ENCODE measurements at regions not wholly inside any gene's neighbourhood (a gene's known extent, or its start where the extent isn't known, plus 50 kb on each side); places are given as distances from the start of the nearest gene placed in this dataset.
A peak's percentile ranks its signal among the peaks of the same experiment; 100 is the strongest.

DNA sequence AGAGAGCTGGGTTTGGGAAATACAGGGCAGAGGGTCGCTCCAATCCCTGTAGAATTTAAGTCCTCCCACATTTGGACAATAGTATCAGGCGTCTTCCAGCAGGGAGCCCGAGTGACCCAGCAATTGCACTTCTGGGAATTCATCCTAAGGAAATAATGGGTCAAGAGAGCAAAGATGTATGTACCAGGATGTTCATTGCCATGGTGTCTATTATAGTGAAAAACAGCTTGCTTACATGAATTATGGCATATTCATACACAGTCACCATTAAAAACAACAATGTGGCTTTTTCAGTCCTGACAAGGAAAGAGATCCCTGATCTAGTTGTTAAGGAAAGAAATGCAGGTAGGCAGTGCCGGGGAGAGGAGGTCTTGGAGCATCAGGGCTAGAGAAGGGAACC lies 167.7 kb downstream of the PJA1 start:
- Histone ChIP-seq H3K4me1 (ENCODE audit: low read depth) (peaks cover 8% of the 10 kb centered on the region), H3K4me3 (no peak overlapping the region), H3K36me3 (ENCODE audit: low read depth) (no peaks in the 10 kb centered on the region), H3K9me3 (no peaks in the 10 kb centered on the region)
- ATAC-seq (no peak), DNase-seq (no peak)
- intact Hi-C loops (cut with DNase I, micrococcal nuclease) = loop anchor here in 1 of 2 donors (10.0 kb wide), 1 partner anchor 153 kb away; no protein-coding TSS in a partner anchor
- TF ChIP-seq, protein P1, sequence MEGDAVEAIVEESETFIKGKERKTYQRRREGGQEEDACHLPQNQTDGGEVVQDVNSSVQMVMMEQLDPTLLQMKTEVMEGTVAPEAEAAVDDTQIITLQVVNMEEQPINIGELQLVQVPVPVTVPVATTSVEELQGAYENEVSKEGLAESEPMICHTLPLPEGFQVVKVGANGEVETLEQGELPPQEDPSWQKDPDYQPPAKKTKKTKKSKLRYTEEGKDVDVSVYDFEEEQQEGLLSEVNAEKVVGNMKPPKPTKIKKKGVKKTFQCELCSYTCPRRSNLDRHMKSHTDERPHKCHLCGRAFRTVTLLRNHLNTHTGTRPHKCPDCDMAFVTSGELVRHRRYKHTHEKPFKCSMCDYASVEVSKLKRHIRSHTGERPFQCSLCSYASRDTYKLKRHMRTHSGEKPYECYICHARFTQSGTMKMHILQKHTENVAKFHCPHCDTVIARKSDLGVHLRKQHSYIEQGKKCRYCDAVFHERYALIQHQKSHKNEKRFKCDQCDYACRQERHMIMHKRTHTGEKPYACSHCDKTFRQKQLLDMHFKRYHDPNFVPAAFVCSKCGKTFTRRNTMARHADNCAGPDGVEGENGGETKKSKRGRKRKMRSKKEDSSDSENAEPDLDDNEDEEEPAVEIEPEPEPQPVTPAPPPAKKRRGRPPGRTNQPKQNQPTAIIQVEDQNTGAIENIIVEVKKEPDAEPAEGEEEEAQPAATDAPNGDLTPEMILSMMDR (IDR thresholded peaks at IDR 0.05) = no peak

DNA sequence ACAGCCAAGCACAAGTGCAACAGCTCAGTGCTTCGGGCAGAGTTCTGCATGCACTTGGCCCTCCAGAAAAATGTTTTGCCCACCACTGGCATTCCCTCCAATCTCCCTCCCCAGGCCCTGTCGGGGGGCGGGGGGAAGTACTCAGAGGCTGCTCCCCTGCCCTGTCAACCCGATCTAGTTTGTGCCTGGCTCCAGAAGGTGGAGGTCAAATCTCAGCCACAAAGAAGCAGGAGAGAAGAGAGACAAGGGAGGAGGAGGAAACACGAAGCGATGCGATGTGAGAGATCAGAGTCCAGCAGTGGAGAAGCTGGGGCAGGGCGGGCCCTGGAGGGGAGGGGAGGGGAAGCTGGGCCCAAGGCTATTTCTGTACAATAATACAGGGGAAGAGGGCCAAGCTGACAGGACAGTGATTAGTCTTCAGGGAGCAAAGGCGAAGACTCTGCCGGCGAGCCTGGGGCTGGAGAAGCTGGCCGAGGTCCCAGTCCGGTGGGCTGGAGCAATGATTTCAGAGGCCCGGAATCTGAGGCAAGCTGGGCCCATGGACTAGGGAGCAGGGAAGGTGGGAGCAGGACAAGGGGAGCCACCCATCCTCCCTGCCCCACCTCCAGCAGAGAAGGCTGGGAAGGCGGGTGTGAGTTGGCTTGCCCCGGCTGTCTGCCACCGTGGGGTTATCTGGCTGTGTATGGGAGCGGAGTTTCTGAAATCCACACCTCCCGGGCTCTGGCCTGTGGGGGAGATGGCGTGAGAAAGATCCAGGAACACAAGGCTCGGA lies 167.1 kb downstream of the EFNB1 start:
- peak; percentile 91 for ATAC-seq
- peak; percentile 73 to 77 (median 73) for DNase-seq
- TF ChIP-seq, protein P1 (IDR thresholded peaks at IDR 0.05) = no peak
- Histone ChIP-seq H3K36me3 (ENCODE audit: low read depth) (no peaks in the 10 kb centered on the region), H3K4me3 (no peak overlapping the region), H3K4me1 (ENCODE audit: low read depth) (peaks cover 8% of the 10 kb centered on the region), H3K9me3 (no peaks in the 10 kb centered on the region)
- intact Hi-C loops (cut with DNase I, micrococcal nuclease) = loop anchor here in 1 of 2 donors (10.0 kb wide), 1 partner anchor 151 kb away; no protein-coding TSS in a partner anchor

DNA sequence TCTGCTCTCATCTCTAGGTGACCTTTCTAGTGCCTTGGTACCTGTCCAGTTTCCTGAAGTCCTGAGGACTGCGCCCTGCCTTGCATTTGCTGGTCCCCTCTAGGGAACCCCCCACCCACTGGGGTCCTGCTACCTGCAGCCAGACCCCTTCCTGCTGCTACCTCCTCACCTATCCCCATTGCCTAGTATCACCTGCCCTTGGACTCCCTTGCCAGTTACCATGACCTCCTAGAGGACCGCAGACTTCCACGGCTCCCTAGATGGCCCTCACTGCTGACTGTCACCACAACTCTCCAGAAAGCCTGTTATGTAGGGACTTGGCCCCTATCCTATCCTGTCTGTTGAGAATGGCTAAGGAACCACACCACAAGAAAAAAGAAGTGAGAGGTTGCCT lies 166.6 kb downstream of the EFNB1 start:
- ATAC-seq (no peak), DNase-seq (no peak)
- no peak overlapping the region for H3K4me3 ChIP-seq
- H3K36me3 ChIP-seq (ENCODE audit: low read depth) = no peaks in the 10 kb centered on the region
- TF ChIP-seq, protein P1 (IDR thresholded peaks at IDR 0.05) = no peak
- H3K4me1 ChIP-seq (ENCODE audit: low read depth) = peaks cover 8% of the 10 kb centered on the region
- intact Hi-C loops (cut with DNase I, micrococcal nuclease) = loop anchor here in 1 of 2 donors (10.0 kb wide), 1 partner anchor 151 kb away; no protein-coding TSS in a partner anchor
- H3K9me3 ChIP-seq = no peaks in the 10 kb centered on the region

DNA sequence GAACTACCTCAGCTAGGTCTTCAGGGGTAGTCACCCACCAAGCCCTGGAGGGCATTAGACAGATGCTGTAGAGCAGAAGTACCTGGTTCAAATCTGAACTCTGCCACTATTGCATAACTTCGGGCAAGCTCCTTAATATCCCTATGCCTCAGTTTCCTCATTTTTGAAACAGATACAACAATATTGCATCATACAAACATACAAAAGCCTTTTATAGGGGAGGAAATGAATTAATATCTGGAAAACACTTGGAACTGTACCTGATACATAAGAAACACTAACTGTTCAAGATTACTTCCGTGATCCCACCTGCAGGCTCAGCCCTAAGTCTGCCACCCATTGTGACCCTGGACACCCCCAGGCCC lies 166.1 kb downstream of the EFNB1 start:
- Histone ChIP-seq H3K4me3 (no peak overlapping the region), H3K36me3 (ENCODE audit: low read depth) (no peaks in the 10 kb centered on the region), H3K4me1 (ENCODE audit: low read depth) (peaks cover 8% of the 10 kb centered on the region), H3K9me3 (no peaks in the 10 kb centered on the region)
- DNase-seq (no peak), ATAC-seq (no peak)
- intact Hi-C loops (cut with DNase I, micrococcal nuclease) = loop anchor here in 1 of 2 donors (10.0 kb wide), 1 partner anchor 150 kb away; no protein-coding TSS in a partner anchor
- TF ChIP-seq, protein P1 (IDR thresholded peaks at IDR 0.05) = no peak

DNA sequence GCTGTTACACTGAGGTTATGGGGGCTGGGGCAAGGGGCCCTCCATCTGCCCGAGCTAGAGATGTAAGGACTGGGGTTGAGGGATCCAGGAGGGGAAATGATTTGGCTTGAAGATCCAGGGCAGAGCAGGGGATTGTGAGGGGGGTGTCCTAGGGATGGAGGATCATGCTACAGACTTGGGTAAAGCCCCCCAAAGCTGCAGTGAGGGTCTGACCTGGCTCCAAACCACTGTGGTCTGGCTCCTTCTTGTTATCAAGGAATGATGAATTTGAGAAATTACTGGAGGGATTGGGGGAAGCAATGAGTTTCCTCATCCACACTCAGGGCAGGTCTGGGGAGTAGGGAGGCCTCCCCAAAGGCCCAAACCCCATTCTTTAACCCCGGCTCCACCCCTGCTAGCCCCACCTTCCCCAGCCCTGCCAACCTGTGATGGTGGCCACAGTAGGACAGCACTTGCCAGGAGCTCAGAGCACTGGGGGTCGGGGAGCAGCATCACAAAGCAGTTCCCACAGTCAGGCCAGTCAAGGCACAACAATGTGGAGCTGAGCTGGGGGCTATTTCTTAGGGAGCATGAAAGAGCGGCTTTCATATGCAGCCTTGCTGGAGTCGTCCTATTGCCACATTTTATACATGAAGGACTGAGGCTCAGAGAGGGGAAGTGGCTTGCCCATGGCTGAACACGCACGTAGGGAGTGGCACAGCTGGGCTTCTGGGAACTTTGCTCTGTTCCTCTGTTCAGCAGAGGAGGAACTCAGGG lies 165.5 kb downstream of the EFNB1 start:
- no peaks in the 10 kb centered on the region for H3K36me3 ChIP-seq (ENCODE audit: low read depth)
- DNase-seq (no peak), ATAC-seq (no peak)
- no peak overlapping the region for H3K4me3 ChIP-seq
- peaks cover 8% of the 10 kb centered on the region for H3K4me1 ChIP-seq (ENCODE audit: low read depth)
- intact Hi-C loops (cut with DNase I, micrococcal nuclease) = loop anchor here in 1 of 2 donors (10.0 kb wide), 1 partner anchor 150 kb away; no protein-coding TSS in a partner anchor
- TF ChIP-seq, protein P1 (IDR thresholded peaks at IDR 0.05) = no peak
- no peaks in the 10 kb centered on the region for H3K9me3 ChIP-seq

All from mucosa of descending colon (tissue), 3 donors.